KOPT-K1 (cell line): ENCODE measurements at regions not wholly inside any gene's neighbourhood (a gene's known extent, or its start where the extent isn't known, plus 50 kb on each side); places are given as distances from the start of the nearest gene placed in this dataset.

Source experiments
- H3K27ac ChIP-seq: fragments of 200-600 bp; sonication (generic); 2 replicates; pipeline ENCODE4 v1.5.1; 2016; ENCODE audit warnings: antibody characterized with exemption, mild to moderate bottlenecking, low read depth, low read length; ENCODE audit not compliant: poor library complexity, severe bottlenecking
- H3K36me3 ChIP-seq: fragments of 200-600 bp; sonication (generic); 2 replicates; pipeline ENCODE4 v1.5.1; 2017; ENCODE audit warnings: antibody characterized with exemption, mild to moderate bottlenecking, low read length, moderate library complexity; ENCODE audit not compliant: insufficient read depth
- H3K9me3 ChIP-seq: fragments of 200-600 bp; sonication (generic); 2 replicates; pipeline ENCODE4 v1.5.1; 2017; ENCODE audit warnings: antibody characterized with exemption, low read length, mild to moderate bottlenecking; ENCODE audit not compliant: insufficient read depth, poor library complexity, severe bottlenecking

DNA sequence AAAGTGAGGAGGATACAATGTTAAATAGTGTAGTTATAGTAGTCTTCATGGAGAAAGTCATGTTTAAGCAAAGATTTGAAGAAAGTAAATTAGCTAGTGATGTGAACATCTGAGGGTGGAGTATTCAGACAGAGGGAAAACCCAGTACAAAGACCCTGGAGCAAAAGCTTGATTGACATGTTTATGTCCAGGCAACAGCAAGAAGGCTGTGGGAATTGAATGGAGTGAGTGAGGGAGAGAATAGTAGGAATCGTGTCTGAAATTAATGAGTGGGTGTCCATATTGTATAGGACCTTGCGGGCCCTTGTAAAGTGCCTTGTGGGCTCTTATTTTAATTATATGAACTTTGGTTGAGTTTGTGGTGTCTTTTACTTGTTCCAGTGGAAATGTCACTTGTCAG is 424.1 kb upstream of the KIRREL3 start:
- H3K9me3 ChIP-seq, result no peaks in the 10 kb centered on the region
- no peaks in the 10 kb centered on the region for H3K36me3 ChIP-seq

DNA sequence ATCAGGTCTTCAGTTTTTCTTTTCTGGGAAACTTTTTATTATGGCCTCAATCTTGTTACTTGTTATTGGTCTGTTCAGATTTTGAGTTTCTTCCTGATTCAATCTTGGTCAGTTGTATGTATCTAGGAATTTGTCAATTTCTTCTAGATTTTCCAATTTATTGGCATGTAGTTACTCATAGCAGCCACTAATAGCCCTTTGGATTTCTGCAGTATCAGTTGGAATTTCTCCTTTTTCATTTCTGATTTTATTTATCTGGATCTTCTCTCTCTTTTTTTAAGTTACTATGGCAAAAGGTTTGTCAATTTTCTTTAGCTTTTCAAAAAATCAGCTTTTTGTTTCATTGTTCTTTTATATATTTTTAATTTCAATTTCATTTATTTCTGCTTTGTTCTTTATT is 419.6 kb upstream of the KIRREL3 start:
- Histone ChIP-seq H3K36me3 (no peaks in the 10 kb centered on the region), H3K9me3 (no peaks in the 10 kb centered on the region), H3K27ac (no peak overlapping the region)

More for the DNA sequence above, 424.1 kb upstream of the KIRREL3 start:
- no peak overlapping the region for H3K27ac ChIP-seq

GRCh38 chr11:127412722-127413380 is 412.3 kb upstream of the KIRREL3 start:
- Histone ChIP-seq H3K36me3 (no peaks in the 10 kb centered on the region), H3K9me3 (peaks cover 5% of the 10 kb centered on the region), H3K27ac (no peak overlapping the region)

- H3K36me3 ChIP-seq, result no peaks in the 10 kb centered on the region
- H3K27ac ChIP-seq, result no peak overlapping the region
- peaks cover 5% of the 10 kb centered on the region for H3K9me3 ChIP-seq
Observed at GRCh38 chr11:127412234-127412633, 411.7 kb upstream of the KIRREL3 start.

- no peaks in the 10 kb centered on the region for H3K36me3 ChIP-seq
- peaks cover 5% of the 10 kb centered on the region for H3K9me3 ChIP-seq
- no peak overlapping the region for H3K27ac ChIP-seq
Observed at GRCh38 chr11:127411283-127411682, 410.7 kb upstream of the KIRREL3 start.

DNA sequence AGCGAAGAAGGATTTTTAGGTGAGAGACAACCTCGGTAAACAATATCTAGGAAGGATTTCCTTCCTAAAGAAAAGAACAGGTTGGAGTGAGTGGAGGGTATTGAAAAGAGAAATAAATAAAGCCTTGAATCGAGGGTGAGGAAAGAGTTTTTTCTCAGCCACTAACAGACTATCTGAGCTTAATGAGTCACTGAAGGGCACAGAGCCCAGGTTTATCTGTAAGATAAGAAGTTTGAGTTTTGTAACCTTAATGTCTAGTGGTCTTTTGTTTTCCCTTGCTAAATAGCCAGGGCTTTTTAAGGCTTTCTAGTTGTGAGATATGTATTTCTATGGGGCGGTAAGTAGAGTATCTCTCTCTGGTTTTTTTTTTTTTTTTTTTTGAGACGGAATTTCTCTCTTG is 394.5 kb upstream of the KIRREL3 start:
- no peaks in the 10 kb centered on the region for H3K9me3 ChIP-seq
- H3K27ac ChIP-seq, result no peak overlapping the region
- no peaks in the 10 kb centered on the region for H3K36me3 ChIP-seq

GRCh38 chr11:127393460-127393997 is 393.0 kb upstream of the KIRREL3 start:
- Histone ChIP-seq H3K27ac (no peak overlapping the region), H3K36me3 (no peaks in the 10 kb centered on the region), H3K9me3 (no peaks in the 10 kb centered on the region)

DNA sequence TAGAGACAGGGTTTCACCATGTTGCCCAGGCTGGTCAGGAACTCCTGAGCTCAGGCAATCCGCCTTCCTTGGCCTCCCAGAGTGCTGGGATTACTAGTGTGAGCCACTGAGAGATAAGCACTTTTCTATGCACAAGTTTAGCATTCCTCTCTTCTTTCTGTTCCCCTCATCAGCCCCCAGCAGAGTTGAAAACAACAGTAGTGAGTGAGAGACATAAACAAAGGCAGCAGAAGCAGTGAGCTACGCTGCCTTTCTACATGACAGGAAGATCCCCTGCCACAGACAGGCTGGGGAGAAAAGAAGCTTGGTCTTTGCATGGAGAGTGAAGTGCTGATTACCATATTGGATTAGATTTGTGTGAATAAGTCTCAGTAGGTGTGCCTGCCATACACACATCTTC is 392.0 kb upstream of the KIRREL3 start:
- Histone ChIP-seq H3K27ac (no peak overlapping the region), H3K9me3 (no peaks in the 10 kb centered on the region)

GRCh38 chr11:127390465-127390864 is 389.9 kb upstream of the KIRREL3 start:
- Histone ChIP-seq H3K9me3 (no peaks in the 10 kb centered on the region), H3K27ac (no peak overlapping the region), H3K36me3 (no peaks in the 10 kb centered on the region)

More for the DNA sequence above, 392.0 kb upstream of the KIRREL3 start:
- H3K36me3 ChIP-seq, result no peaks in the 10 kb centered on the region

GRCh38 chr11:127385071-127385470 is 384.5 kb upstream of the KIRREL3 start:
- H3K36me3 ChIP-seq, result no peaks in the 10 kb centered on the region
- H3K9me3 ChIP-seq, result no peaks in the 10 kb centered on the region
- no peak overlapping the region for H3K27ac ChIP-seq

DNA sequence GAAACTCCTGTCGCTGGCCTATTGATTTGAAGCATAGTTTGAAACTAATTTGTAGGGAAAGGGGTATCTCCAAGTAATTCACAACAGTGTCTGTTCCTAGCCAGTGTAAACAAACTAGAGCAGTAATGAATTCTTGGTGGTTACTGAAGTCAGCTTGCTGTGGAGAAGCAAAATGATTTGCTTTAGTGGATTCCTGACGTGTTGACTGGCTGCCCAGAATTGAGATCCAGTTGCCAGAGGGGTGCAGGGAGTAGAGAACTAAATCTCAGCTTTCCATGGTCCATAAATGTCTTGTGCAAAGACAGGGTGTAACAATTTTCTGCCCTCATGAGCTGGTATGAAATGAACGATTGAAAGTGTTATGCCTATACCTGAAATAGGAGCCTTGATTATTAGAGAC is 382.5 kb upstream of the KIRREL3 start:
- Histone ChIP-seq H3K27ac (no peak overlapping the region), H3K9me3 (no peaks in the 10 kb centered on the region), H3K36me3 (no peaks in the 10 kb centered on the region)

DNA sequence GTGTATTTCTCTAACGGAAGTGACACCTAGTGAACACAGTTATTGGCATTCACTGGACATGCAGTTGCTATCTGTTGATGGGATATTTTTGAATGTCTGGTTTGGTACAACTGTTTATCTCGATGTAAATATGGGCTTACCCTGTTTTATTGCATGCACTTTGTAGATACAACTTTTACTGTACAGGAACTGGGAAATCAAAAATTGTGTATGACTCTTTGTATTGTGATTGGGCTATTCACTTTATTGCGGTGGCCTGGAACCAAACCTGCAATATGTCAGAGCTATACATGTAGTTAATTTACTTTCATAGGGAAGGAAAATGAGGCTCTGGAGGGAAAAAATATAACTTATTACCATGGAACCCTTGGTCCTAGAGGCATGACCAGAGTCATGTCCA is 380.7 kb upstream of the KIRREL3 start:
- Histone ChIP-seq H3K9me3 (no peaks in the 10 kb centered on the region), H3K36me3 (no peaks in the 10 kb centered on the region), H3K27ac (no peak overlapping the region)

GRCh38 chr11:127379686-127380085 is 379.1 kb upstream of the KIRREL3 start:
- Histone ChIP-seq H3K9me3 (no peaks in the 10 kb centered on the region), H3K36me3 (no peaks in the 10 kb centered on the region), H3K27ac (no peak overlapping the region)

DNA sequence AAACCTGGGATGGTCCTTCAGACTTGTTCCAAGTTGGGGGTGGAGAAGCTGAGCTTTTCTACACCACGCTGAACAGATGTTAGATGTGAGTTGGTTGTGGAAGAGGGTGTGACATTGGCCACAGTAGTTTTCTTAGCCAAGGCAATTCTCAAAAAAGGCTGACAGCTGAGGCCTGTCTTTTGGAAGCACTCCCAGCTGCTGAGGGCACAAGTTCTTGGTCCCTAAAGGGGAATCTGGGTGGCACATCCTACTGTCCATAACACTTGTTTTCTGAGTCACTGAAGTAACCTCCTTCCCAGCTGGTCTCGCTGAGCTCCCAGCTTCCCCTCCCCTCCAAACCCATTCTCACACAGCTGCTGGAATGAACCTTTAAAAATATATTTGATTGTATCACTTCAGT is 375.7 kb upstream of the KIRREL3 start:
- Histone ChIP-seq H3K27ac (no peak overlapping the region), H3K9me3 (no peaks in the 10 kb centered on the region), H3K36me3 (no peaks in the 10 kb centered on the region)

GRCh38 chr11:127369356-127369755 is 368.8 kb upstream of the KIRREL3 start:
- Histone ChIP-seq H3K36me3 (no peaks in the 10 kb centered on the region), H3K9me3 (no peaks in the 10 kb centered on the region), H3K27ac (no peak overlapping the region)

- Histone ChIP-seq H3K36me3 (no peaks in the 10 kb centered on the region), H3K9me3 (no peaks in the 10 kb centered on the region), H3K27ac (no peak overlapping the region)
Observed at GRCh38 chr11:127362754-127363308, 362.3 kb upstream of the KIRREL3 start.
